ENCODE measurements at regions not wholly inside any gene's neighbourhood (a gene's known extent, or its start where the extent isn't known, plus 50 kb on each side); places are given as distances from the start of the nearest gene placed in this dataset.

GRCh38 chr5:169426784-169427183, 125.8 kb upstream of the SLIT3 start:
- no peak for TF ChIP-seq CTCF (IDR thresholded peaks at IDR 0.05)
- no peak for TF ChIP-seq EZH2 (IDR thresholded peaks at IDR 0.05)
- TF ChIP-seq EZH2phosphoT487 (IDR thresholded peaks at IDR 0.05) = no peak

Data from neural progenitor cell (in vitro differentiated cells).